Renal cortical epithelial cell (primary cell): ENCODE measurements at regions not wholly inside any gene's neighbourhood (a gene's known extent, or its start where the extent isn't known, plus 50 kb on each side); places are given as distances from the start of the nearest gene placed in this dataset.

Experiments
- DNase-seq: peaks from one replicate; pipeline ENCODE4 v3.0.0-alpha.2; 2011; ENCODE audit warnings: low read depth

GRCh38 chr11:122319085-122319484 is 203.1 kb upstream of the BLID start:
- DNase-seq = no peak

- no peak for DNase-seq
Measured at GRCh38 chr11:122317305-122317704, 201.3 kb upstream of the BLID start.

- no peak for DNase-seq
Measured at GRCh38 chr11:122313581-122313980, 197.6 kb upstream of the BLID start.

GRCh38 chr11:122311216-122311755 is 195.3 kb upstream of the BLID start:
- DNase-seq = no peak

- DNase-seq = no peak
Measured at GRCh38 chr11:122310766-122311165, 194.8 kb upstream of the BLID start.

- peak; percentile 10 for DNase-seq
Measured at GRCh38 chr11:122309262-122309925, 193.4 kb upstream of the BLID start.

GRCh38 chr11:122308226-122308625 is 192.2 kb upstream of the BLID start:
- no peak for DNase-seq

GRCh38 chr11:122307476-122308035 is 191.5 kb upstream of the BLID start:
- no peak for DNase-seq

GRCh38 chr11:122306831-122307391 is 190.9 kb upstream of the BLID start:
- DNase-seq = no peak

- no peak for DNase-seq
Measured at GRCh38 chr11:122305426-122306320, 189.7 kb upstream of the BLID start.

- DNase-seq = no peak
Measured at GRCh38 chr11:122304973-122305372, 189.0 kb upstream of the BLID start.

- DNase-seq = no peak
Measured at GRCh38 chr11:122304306-122304705, 188.3 kb upstream of the BLID start.

- DNase-seq = no peak
Measured at GRCh38 chr11:122294041-122294440, 178.0 kb upstream of the BLID start.

- peak; percentile 4 for DNase-seq
Measured at GRCh38 chr11:122293296-122294023, 177.4 kb upstream of the BLID start.

- no peak for DNase-seq
Measured at GRCh38 chr11:122287401-122287800, 171.4 kb upstream of the BLID start.

- no peak for DNase-seq
Measured at GRCh38 chr11:122285070-122285988, 169.3 kb upstream of the BLID start.

GRCh38 chr11:122280870-122281269 is 164.9 kb upstream of the BLID start:
- DNase-seq = no peak

GRCh38 chr11:122279194-122279593 is 163.2 kb upstream of the BLID start:
- DNase-seq = no peak

GRCh38 chr11:122277493-122277892 is 161.5 kb upstream of the BLID start:
- no peak for DNase-seq

GRCh38 chr11:122276221-122276620 is 160.2 kb upstream of the BLID start:
- DNase-seq = no peak
